ENCODE measurements at regions not wholly inside any gene's neighbourhood (a gene's known extent, or its start where the extent isn't known, plus 50 kb on each side); places are given as distances from the start of the nearest gene placed in this dataset.

- no peak for TF ChIP-seq POLR2A (IDR thresholded peaks at IDR 0.05)
- TF ChIP-seq, protein P1, sequence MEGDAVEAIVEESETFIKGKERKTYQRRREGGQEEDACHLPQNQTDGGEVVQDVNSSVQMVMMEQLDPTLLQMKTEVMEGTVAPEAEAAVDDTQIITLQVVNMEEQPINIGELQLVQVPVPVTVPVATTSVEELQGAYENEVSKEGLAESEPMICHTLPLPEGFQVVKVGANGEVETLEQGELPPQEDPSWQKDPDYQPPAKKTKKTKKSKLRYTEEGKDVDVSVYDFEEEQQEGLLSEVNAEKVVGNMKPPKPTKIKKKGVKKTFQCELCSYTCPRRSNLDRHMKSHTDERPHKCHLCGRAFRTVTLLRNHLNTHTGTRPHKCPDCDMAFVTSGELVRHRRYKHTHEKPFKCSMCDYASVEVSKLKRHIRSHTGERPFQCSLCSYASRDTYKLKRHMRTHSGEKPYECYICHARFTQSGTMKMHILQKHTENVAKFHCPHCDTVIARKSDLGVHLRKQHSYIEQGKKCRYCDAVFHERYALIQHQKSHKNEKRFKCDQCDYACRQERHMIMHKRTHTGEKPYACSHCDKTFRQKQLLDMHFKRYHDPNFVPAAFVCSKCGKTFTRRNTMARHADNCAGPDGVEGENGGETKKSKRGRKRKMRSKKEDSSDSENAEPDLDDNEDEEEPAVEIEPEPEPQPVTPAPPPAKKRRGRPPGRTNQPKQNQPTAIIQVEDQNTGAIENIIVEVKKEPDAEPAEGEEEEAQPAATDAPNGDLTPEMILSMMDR (IDR thresholded peaks at IDR 0.05), result no peak
These were observed 162.3 kb upstream of the TRIB2 start for GRCh38 chr2:12554224-12555011.

All from Peyer's patch (tissue), 4 donors.